HG03159 (cell line): ENCODE measurements at regions not wholly inside any gene's neighbourhood (a gene's known extent, or its start where the extent isn't known, plus 50 kb on each side); places are given as distances from the start of the nearest gene placed in this dataset.
"Not testable (repeated sequence)": the region's sequence is repeated elsewhere in the genome, so short reads cannot be mapped to it uniquely, and the experiment has no call there.

Source experiments
- ATAC-seq: cut with Tn5 transposase; IDR thresholded peaks from one replicate; pipeline ENCODE4 v1.9.1; 2021; ENCODE audit warnings: mild to moderate bottlenecking, moderate library complexity; ENCODE audit not compliant: unreplicated experiment

DNA sequence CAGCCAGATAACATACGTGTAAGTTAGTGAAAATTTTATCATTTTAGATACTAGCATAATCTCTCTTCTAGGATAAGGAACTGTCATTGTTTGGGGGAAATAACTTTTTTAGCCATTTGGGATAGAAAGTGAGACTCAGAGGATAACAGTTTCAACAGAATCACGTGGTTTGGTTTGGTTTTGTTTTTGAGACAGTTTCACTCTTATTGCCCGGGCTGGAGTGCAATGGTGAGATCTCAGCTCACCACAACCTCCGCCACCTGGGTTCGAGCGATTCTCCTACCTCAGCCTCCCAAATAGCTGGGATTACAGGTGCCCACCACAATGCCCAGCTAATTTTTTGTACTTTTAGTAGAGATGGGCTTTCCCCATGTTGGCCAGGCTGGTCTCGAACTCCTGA, 323.2 kb upstream of the MEIS1 start:
- ATAC-seq = no peak

DNA sequence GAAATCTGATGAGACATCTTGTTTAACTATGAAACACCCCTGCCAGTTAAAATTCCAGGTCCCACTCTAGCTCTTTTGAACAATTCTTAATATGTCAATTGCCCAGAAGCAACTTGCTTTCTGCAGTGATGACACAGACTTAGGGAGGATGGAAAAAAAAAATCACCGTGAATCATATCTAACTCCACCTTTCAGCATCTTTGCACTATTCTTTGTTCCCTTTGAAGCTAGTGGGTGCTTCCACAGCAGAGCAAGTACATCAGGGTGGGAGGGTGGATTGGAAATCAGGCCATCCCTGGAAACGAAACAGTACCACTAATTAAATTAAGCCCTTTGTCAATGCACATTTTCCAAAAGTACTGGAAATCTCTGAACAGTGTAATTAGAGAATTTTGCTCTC, 324.3 kb upstream of the MEIS1 start:
- ATAC-seq = no peak

DNA sequence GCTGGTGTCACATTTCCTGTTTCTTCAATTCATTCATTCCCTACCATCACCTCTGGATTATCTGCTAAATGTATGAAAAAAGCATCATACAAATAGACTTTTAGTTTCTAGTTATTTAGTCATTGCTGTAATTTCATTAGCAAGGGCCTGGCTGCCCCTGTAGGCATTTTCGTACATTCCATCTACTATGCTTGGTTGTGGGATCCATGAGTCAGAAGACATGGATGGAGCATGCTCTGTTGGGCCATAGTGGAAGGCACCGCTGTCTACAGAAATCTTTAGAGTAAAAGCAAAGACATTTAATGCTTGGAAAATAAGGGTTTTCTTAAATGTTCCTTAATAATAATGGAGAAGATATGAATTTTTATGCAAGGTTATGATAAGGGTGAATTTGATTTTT, 324.8 kb upstream of the MEIS1 start:
- no peak for ATAC-seq

DNA sequence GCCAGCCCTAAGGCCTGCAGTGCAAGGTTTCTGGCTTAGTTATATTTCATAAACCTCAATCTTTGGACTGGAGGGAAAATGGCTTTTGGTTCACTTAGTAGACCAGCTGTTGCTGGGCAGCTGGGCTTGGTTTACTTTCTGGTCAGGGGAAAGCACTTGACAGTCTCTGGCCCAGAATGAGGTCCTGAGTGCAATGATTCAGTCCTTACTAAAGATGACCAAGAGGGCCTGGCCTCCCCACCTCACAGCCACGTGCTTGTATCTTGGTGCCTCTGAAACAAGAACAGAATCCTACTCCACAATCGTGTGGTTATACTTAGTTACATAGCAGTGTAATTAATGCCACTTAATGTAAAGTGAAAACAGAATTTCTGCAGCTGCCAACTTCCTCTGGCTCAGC, 325.5 kb upstream of the MEIS1 start:
- no peak for ATAC-seq

DNA sequence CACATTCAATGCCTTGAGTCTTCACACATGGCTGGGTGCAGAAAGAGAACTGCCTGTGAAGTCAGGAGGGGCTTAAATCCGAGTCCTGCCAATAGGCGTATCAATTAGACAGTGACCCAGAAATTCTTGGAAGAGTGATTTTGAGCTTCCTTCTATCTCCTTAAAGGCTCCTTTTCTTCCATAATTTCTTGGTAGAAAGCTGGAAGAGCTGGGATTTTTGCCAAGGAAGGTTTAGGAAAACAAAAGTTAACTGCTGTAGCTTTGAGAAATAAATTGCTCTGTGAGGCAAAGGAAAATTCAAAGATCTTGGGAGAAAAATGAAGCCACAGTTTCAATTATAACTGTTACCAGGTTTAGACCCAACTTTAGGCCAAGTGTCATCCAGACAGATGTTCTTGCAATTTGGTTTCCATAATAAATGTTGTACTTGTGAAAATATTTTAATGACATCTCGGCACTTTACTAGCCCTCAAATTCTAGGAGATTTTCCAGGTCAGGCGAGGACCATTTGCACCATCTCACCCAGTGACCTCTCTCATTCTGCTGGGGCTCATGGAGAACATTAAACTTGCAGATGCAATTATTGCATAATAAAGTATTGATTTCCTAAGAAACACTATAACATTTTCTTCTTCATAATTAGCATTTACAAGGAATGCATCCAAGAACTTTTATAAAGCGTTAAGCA, 329.7 kb upstream of the MEIS1 start:
- no peak for ATAC-seq

DNA sequence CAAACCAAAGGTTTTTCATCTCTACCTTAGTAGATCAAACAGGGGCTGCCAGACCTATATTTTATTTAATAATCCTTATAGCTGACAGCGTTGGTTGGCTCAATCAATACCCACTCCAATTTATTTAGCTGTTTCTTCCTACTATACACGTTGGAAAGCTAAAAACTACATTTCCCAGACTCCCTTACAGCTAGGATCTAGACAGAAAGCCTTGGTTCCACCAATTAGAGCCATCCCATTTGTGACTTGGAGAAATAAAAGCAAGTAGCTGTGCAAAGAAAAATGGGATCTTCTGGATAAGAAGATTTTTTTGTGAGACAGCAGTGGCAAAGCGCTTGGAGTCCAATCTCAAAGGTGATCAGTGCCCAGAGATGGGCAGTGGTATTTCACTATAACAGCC, 331.3 kb upstream of the MEIS1 start:
- no peak for ATAC-seq

DNA sequence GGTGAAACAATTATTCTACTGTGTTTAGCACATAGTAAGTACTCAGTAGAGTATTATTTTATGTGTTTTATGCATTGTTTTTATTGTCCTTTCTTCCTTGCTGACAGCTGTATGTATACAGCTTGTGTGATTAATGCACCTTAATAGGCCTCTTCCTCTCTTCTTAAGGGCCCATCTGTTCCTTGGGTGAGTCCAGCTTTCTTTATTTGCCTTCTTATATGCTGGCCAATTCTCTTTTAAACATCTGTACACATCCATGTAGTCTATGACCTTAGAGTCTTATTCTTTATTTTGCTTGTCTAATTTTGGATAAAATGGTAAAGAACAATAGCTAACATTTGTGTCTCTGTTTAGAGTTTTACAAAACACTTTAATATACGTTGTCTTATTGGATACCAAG, 333.7 kb upstream of the MEIS1 start:
- no peak for ATAC-seq

DNA sequence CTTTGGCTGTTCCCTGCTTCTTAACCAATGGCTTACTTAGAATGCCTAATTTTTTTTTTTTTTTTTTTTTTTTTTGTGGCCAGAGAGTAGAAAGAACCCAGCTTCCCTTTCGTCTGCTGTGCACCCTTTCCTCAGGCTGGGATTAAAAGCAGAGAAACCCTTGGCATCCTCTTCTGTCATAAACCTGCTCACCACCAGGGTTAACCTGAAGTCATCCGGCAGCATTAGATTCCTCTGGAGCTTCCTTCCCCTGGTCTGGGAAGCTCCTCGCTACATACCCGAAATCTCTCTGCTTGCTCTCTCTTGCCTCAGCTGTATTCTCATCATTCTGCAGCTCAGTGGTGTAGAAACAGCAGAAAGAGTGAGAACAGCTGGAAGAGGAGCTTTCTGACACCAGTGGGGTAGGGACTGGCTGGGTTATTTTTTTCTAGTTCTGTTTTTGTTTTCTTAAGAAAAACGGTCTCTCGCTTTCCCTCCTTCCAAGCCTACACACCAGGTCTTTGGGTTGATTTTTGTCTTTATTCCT, 339.0 kb upstream of the MEIS1 start:
- ATAC-seq = no peak

DNA sequence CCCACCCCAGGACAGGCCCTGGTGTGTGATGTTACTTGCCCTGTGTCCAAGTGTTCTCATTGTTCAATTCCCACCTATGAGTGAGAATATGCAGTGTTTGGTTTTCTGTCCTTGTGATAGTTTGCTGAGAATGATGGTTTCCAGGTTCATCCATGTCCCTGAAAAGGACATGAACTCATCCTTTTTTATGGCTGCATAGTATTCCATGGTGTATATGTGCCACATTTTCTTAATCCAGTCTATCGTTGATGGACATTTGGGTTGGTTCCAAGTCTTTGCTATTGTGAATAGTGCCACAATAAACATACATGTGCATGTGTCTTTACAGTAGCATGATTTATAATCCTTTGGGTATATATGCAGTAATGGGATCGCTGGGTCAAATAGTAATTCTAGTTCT, 340.2 kb upstream of the MEIS1 start:
- not testable (repeated sequence) for ATAC-seq

DNA sequence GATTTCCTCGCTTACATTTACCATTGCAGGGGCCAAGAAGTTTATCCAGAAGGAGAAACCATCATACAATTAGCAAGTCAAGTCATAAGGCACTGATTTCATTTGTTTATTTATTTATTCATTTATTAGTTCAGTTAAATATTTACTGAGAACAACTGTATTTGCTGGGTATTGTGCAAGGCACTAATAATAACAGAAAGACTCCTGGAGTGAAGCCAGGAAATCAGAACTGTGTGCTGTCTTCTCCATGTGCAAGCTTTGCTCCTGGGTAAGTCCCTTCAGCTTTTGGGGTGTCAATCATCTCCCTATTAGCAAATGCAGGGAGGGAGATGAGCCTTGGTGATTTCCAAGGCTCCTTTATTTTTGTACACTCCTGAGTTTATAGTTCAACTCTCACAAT, 341.6 kb upstream of the MEIS1 start:
- ATAC-seq = no peak

DNA sequence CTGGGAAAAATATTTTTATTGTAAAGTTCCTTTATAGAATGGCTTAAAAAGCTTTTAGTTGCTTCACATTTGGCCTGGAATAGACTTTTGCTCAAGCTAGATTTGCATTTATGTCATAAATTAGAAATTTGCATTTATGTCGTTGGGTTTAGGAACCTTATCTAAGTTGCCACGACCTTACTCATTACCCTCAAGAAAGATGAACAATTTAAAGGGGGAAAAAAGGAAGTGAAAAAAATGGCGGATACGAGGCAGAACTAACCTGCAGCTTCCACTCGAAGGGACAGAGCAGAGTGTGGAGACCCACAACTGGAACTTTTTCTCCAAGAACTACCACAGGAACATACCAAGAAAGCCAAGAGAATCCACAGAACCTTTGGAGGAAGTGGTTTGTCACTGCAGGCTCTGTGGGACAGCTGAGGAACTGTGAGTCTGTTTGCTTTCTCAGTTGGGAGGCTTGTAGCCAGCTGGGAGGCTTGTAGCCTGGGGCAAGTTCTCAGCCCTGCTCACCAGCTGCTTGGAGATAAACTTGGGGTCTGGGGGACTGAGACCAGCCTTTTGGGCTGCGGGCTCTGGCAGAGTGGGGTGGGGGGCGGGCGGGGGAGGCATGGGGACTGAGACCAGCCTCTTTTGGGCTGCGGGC, 349.9 kb upstream of the MEIS1 start:
- no peak for ATAC-seq

DNA sequence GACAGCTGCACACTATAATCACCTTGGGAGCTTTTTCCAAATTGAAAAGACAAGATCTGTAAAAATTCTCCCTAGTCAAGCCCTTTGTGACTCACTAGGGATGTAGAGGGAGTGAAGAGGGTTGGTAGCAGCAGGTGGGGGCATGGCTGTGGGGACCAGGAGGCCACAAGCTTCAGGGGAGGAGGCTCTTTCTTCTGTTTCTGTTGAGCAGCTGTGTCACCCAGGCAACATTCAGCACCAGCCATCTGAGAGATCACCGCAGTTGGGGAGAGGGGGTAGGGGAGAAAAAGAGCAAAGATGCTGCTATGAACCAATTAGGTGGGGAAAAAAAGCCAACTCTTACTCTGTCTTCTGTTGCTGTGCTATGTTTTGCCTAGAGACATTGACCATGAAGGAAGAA, 352.3 kb upstream of the MEIS1 start:
- ATAC-seq = no peak

DNA sequence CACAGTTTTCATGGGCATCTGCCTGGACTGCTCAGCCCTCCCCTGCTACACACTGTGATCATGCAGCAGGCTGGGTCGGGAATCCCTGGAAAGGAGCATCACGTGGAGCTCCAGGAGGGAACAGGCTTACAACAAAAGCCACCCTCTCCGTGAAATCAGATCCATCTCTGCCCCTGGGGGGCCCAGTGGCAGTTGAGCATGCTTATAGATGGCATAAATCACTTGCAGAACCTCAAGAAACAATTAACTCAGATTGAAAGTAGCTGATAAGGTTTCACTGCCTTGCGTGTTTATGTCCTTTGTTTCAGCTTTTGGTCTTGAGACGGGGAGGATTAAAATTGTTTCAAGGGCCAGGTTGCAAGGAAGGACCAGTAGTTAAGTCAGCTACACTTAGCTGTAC, 354.8 kb upstream of the MEIS1 start:
- ATAC-seq = no peak

DNA sequence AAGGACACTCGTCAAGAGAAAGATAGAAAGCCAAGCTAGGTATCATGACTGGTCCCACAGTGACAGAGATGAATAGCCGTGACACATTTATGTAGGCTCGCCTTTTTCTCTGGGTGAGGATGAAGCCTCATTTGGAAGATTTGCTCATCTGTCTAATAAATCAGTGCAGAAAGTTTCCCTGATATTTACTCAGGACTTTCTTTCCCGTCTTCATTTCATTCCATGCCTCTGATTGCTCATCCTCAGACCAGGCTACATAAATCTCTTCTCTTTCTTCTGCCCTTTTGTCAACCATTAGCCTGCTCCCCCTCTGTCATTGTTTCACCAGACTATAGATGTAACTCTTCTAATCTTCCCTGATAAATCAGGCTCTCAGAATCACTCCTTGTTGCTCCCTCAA, 361.8 kb upstream of the MEIS1 start:
- no peak for ATAC-seq

DNA sequence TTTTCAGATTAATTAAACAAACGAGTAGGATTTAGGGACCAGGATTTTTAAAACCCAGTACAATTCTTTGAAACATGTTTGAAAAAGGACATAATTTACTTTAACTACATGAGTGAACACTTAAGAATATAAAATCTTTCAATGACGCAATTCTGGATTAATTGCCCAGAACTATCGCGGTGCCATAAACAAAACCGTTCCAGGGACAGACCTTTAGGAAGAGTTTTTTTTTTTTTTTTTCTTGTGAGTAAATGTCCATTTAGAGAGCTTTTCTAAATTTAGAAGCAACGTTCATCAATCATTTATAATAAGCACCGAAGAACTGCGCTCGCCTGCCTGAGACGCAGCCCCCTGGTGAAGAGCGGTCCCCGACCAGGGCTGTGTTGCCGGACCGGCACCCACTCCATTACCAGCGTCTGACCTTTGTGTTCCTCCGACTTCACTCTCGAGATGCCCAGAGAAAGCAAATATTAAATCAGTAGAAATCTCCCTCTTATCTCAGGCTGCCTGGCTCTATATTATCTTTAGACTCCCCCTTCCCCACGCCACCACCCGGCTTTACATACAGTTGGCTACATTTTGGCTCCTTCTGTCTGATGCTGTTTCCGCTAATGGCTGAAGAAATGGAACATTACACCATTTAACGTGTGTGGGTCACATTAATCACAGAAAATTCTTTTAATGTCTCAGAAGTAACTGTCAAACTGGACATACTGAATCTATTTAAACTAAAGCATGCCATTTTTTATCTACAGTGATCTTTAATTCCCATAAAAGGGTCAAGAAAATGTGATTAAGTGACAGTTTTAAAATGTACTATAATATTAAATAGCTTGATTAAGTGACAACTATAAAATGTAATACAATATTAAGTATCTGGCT, 364.0 kb upstream of the MEIS1 start:
- ATAC-seq = no peak

DNA sequence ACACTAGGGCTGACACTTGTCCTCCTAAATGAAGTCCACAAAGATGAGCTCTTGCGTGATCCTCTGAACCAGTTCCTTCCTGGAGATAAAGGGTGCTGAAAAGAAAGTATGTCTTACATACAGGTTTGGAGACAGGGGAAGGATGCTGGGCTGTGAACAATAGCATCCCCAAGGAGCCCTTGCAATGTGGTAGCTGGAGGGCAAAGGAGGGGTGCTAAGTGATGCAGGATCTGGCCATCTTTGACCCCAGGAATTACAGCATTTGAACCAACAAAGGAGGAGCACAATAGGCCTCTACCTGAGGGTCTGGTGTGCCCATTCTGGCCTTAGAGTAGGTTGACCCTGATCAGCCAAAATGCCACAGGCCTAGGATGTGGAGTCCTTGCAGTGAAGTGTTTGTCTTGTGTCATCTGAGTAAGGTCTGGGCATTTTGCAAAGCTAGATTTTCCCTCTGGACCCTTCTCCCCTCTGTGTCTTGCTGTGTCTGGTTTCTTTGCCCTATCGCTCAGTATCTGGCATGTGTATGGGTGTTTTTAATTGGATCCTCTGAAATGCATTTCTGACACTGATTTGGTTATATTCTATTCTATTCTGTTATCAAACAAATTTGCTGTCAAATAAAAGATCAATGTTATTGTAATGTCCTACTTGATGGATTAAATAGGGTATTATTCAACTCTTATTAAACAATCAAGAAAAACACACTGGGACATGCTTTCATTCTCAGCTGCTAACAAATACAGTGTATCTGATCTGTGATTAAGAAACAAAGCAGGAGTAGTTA, 364.8 kb upstream of the MEIS1 start:
- ATAC-seq = no peak

DNA sequence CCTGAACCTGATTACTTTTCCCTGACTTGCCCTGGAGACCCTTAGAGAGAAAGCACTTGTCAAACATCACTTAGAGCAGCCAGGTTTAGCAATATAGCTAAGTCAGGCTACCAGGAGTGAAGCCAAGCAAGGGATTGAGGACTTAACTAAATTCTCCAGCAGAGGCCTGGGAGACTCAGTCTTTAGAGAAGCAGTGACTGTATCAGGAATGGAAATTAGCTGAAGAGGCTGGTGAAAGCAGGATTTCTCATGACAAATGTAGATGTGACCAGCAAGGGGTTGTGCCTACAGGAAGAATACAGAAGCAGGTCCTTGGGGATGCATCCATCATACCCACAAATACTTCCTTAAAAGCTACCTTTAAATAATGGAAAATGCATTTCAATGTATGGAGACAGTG, 368.9 kb upstream of the MEIS1 start:
- ATAC-seq = no peak

DNA sequence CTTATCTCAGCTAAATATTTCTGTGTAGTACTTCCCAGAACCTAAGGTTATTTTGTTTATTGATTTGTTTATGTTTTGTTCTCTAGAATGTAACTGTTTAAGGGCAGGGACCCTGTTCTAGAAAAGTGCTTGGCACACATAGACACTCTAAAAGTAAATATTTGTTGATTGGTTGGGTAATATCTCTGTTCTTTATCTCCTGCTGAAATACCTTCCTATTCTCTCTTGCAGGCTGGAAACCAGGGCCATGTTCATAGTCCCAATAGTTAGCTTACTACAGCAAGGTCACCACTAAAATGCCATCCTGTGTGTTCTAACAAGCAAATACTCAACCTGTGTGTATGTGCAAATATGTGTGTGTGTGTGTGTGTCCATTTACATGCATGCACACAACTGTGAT, 375.6 kb upstream of the MEIS1 start:
- ATAC-seq = no peak

DNA sequence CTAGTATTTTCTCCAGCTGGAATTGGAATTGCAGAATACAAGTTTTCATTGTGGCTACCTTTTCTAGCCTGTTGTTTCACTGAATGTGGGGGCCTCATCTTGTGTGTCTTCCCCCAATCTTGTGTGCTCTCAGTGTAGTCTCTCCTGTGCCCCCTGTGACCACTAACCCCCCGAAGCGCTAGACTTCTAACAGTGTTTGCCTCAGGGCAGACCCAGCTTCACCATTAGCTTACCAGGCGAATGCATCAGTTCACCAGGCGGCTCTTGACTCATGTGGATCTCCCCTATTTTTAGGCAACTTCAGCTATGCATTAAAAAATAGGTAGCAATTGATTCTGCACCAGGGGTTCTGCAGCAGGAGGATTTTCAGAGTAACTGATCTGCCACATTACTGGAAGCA, 376.2 kb upstream of the MEIS1 start:
- ATAC-seq = no peak

DNA sequence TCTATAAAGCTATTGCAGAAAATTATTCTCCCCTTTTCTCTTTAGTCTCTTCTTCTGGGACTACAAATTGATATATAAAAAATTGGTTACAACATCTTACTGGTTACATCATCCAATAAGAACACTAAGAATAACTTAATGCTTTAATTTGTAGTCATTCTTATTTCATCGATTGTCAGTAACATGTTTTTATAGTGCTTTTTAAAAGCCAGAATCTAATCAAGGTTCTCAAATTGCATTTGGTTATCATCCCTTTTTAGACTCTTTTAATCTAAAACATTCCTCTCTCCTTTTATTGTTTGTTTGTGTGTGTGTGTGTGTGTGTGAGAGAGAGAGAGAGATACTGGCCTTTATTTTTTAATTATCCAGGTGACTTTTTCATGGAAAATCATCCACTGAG, 377.1 kb upstream of the MEIS1 start:
- ATAC-seq = no peak

DNA sequence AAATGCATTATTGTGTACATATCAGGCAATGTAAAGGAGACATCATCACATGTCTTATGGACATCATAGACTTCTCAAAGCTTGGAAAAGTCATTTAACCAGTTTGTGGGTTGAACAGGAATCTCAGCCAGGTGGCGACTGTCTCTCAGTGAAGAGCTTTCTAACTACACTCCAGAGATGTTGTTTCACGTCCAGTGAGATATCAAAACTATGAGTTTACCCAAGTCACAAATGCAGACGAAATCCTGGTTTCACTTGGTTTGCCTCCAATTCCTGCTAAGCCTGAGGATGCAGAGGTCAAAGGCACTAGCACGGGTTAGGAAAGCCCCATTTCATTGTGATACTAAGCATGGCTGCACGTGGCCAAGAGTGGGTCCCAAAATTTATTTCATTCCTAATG, 384.5 kb upstream of the MEIS1 start:
- ATAC-seq = no peak
